Fibroblast of lung (primary cell): ENCODE measurements at regions not wholly inside any gene's neighbourhood (a gene's known extent, or its start where the extent isn't known, plus 50 kb on each side); places are given as distances from the start of the nearest gene placed in this dataset.

Experiments used
- DNase-seq, 2 donors: peaks; one replicate each; pipeline versions ENCODE4 v3.0.0 to v3.0.0-alpha.2; 2010; ENCODE audit warnings: low read depth in 2 of 2
- H2AFZ ChIP-seq: 2 replicates; pipeline ENCODE4 v1.5.1; 2012; ENCODE audit warnings: low read length, control low read depth, inconsistent platforms
- H3K27ac ChIP-seq: 2 replicates; pipeline ENCODE4 v1.5.1; 2011; ENCODE audit warnings: low read length, control low read depth; ENCODE audit not compliant: insufficient read depth
- H3K27me3 ChIP-seq: 2 replicates; pipeline ENCODE4 v1.5.1; 2011; ENCODE audit warnings: mild to moderate bottlenecking, low read length; ENCODE audit not compliant: control insufficient read depth, insufficient read depth
- H3K36me3 ChIP-seq: 2 replicates; pipeline ENCODE4 v1.5.1; 2011; ENCODE audit warnings: low read length; ENCODE audit not compliant: control insufficient read depth, insufficient read depth
- H3K4me1 ChIP-seq: 2 replicates; pipeline ENCODE4 v1.5.1; 2011; ENCODE audit warnings: low read length; ENCODE audit not compliant: control insufficient read depth, insufficient read depth; ENCODE audit errors: extremely low read depth
- H3K4me2 ChIP-seq: 2 replicates; pipeline ENCODE4 v1.5.1; 2011; ENCODE audit warnings: low read length, control low read depth; ENCODE audit not compliant: insufficient read depth; ENCODE audit errors: extremely low read depth
- H3K4me3 ChIP-seq, 4 experiments: fragments of 200-600 bp in 1 of 4; sonication (generic) in 1 of 4; replicated peaks in 1 of 4; 2 replicates each; pipeline ENCODE4 v1.5.1; 2011 to 2016; ENCODE audit warnings: low read length in 4 of 4, low read depth in 3 of 4, mild to moderate bottlenecking in 3 of 4, control low read depth in 2 of 4, inconsistent platforms in 1 of 4, mixed read lengths in 1 of 4; ENCODE audit not compliant: insufficient read depth in 1 of 4; ENCODE audit errors: control extremely low read depth in 1 of 4
- H3K79me2 ChIP-seq: 2 replicates; pipeline ENCODE4 v1.5.1; 2012; ENCODE audit warnings: mild to moderate bottlenecking, low read length, inconsistent platforms; ENCODE audit not compliant: control insufficient read depth, insufficient read depth
- H3K9ac ChIP-seq: 2 replicates; pipeline ENCODE4 v1.5.1; 2011; ENCODE audit warnings: mild to moderate bottlenecking, low read length, control low read depth; ENCODE audit not compliant: insufficient read depth
- H3K9me3 ChIP-seq: 2 replicates; pipeline ENCODE4 v1.5.1; 2012; ENCODE audit warnings: low read depth, low read length; ENCODE audit not compliant: control insufficient read depth, insufficient read depth
- H4K20me1 ChIP-seq: 2 replicates; pipeline ENCODE4 v1.5.1; 2011; ENCODE audit warnings: low read length; ENCODE audit not compliant: control insufficient read depth, insufficient read depth; ENCODE audit errors: extremely low read depth
- EZH2 ChIP-seq: IDR thresholded peaks from 2 replicates; pipeline ENCODE4 v1.5.1; 2012; ENCODE audit warnings: low read length, control low read depth, mild to moderate bottlenecking; ENCODE audit errors: missing control alignments
- TF ChIP-seq, protein P1 (sequence below), 2 donors: IDR thresholded peaks in 1 of 2; conservative IDR thresholded peaks in 1 of 2; 1 replicate in 1 of 2; 2 replicates in 1 of 2; pipeline ENCODE4 v1.5.1; 2011 to 2012; ENCODE audit warnings: low read length in 2 of 2, control low read depth in 1 of 2, inconsistent platforms in 1 of 2, low read depth in 1 of 2, mild to moderate bottlenecking in 1 of 2

DNA sequence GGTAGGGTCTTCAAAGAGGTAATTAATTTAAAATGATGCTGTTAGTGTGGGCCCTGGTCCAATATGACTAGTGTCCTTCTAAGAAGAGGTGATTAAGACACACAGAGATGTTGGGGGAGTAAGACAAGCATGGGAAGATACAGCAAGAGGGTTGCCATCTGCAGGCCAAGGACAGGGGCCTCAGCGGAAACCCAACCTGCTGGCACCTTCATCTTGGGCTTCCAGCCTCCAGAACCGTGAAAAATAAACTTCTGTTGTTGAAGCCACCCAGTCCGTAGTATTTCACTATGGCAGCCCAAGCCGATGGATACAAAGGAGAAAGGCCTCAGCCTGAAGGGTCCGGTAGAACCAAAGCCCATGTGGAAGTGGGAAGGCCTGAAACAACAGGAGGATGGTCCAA is 161.7 kb upstream of the UBE2E1 start:
- no peak for DNase-seq
- H4K20me1 ChIP-seq = no peaks in the 10 kb centered on the region
- no peaks in the 10 kb centered on the region for H3K9me3 ChIP-seq
- no peak overlapping the region for H3K27ac ChIP-seq
- H3K9ac ChIP-seq = no peak overlapping the region
- H3K36me3 ChIP-seq = no peaks in the 10 kb centered on the region
- TF ChIP-seq, protein P1, sequence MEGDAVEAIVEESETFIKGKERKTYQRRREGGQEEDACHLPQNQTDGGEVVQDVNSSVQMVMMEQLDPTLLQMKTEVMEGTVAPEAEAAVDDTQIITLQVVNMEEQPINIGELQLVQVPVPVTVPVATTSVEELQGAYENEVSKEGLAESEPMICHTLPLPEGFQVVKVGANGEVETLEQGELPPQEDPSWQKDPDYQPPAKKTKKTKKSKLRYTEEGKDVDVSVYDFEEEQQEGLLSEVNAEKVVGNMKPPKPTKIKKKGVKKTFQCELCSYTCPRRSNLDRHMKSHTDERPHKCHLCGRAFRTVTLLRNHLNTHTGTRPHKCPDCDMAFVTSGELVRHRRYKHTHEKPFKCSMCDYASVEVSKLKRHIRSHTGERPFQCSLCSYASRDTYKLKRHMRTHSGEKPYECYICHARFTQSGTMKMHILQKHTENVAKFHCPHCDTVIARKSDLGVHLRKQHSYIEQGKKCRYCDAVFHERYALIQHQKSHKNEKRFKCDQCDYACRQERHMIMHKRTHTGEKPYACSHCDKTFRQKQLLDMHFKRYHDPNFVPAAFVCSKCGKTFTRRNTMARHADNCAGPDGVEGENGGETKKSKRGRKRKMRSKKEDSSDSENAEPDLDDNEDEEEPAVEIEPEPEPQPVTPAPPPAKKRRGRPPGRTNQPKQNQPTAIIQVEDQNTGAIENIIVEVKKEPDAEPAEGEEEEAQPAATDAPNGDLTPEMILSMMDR (conservative IDR thresholded peaks at IDR 0.05 in 1 of 2, IDR thresholded peaks at IDR 0.05 in 1 of 2; ENCODE audit: low read depth in 1 of 2, low read length in 2 of 2) = no peak
- no peak for TF ChIP-seq EZH2
- no peaks in the 10 kb centered on the region for H3K4me1 ChIP-seq
- H3K4me2 ChIP-seq = no peak overlapping the region
- H3K27me3 ChIP-seq = no peaks in the 10 kb centered on the region
- no peaks in the 10 kb centered on the region for H3K79me2 ChIP-seq
- H2AFZ ChIP-seq = no peak overlapping the region
- no peak overlapping the region for H3K4me3 ChIP-seq

DNA sequence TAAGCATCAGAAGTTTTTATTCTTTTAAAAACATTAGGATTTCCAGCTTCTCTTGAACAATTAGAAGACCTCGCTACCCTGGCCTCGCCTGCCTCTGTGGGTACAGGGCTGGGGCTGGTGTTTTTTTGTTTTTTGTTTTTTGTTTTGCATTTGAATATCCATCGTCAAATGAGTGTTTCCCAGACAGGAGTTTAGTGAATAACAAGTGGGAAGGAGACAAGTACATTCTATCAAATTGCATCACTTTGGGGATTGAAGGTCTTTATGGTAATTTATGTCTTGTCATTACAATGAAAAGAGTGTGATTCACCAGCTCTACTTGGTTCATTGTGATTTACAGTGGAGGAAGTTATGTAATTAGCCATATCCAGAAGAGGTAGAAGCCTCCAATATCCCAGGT is 161.1 kb upstream of the UBE2E1 start:
- Histone ChIP-seq H3K36me3 (no peaks in the 10 kb centered on the region), H3K4me3 (no peak overlapping the region), H3K4me1 (peaks cover under 1% of the 10 kb centered on the region), H3K9me3 (no peaks in the 10 kb centered on the region), H3K27me3 (no peaks in the 10 kb centered on the region), H3K79me2 (no peaks in the 10 kb centered on the region), H3K27ac (no peak overlapping the region), H3K4me2 (no peak overlapping the region), H3K9ac (no peak overlapping the region), H2AFZ (no peak overlapping the region), H4K20me1 (no peaks in the 10 kb centered on the region)
- DNase-seq = no peak
- no peak for TF ChIP-seq EZH2
- TF ChIP-seq, protein P1 (conservative IDR thresholded peaks at IDR 0.05 in 1 of 2, IDR thresholded peaks at IDR 0.05 in 1 of 2; ENCODE audit: low read depth in 1 of 2, low read length in 2 of 2) = no peak

DNA sequence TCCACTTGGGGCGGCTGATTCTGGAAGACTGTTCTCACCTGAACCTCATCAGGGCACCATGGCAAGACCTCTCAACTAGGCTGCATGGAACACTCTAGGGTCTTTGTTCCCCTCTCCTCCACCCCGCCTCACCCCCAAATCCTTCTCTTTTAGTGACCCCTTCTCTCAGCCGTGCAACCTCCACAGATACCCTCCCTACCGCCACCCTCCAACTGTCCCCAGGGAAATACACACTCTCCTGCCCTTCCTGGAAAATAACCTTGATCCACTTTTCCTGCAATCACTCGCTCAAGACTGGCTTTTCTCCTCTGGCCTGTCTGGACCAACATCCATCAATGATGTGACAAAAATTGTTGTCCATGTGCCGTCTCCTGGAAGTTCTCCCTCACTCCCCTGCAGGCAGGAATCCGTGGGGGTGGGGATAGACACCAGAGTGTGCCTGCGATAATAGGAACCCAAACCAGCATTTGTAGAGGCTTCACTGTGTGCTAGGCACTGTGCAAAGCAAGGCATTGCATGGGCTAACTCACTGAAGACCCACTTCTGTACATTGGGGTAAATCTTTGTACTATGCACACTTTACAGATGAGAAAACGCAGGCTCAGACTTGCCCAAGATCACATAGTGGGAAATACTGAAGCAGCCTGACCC is 160.1 kb upstream of the UBE2E1 start:
- Histone ChIP-seq H3K4me1 (peaks cover 9% of the 10 kb centered on the region), H3K36me3 (no peaks in the 10 kb centered on the region), H4K20me1 (no peaks in the 10 kb centered on the region), H3K27ac (no peak overlapping the region), H3K79me2 (no peaks in the 10 kb centered on the region), H3K9me3 (no peaks in the 10 kb centered on the region), H3K27me3 (no peaks in the 10 kb centered on the region), H3K9ac (no peak overlapping the region), H3K4me3 (no peak overlapping the region), H2AFZ (no peak overlapping the region), H3K4me2 (no peak overlapping the region)
- TF ChIP-seq EZH2 = no peak
- TF ChIP-seq, protein P1 (conservative IDR thresholded peaks at IDR 0.05 in 1 of 2, IDR thresholded peaks at IDR 0.05 in 1 of 2; ENCODE audit: low read depth in 1 of 2, low read length in 2 of 2) = no peak
- DNase-seq = no peak
